GM12873 (cell line): ENCODE measurements at regions not wholly inside any gene's neighbourhood (a gene's known extent, or its start where the extent isn't known, plus 50 kb on each side); places are given as distances from the start of the nearest gene placed in this dataset.

Experiments used
- CTCF ChIP-seq: IDR thresholded peaks from 2 replicates; pipeline ENCODE4 v1.5.1; 2012; ENCODE audit warnings: low read depth, mild to moderate bottlenecking, moderate library complexity, low read length, control low read depth; ENCODE audit not compliant: insufficient read depth; ENCODE audit errors: missing control alignments

GRCh38 chr5:159586921-159587320 lies 256.6 kb upstream of the IL12B start:
- no peak for TF ChIP-seq CTCF

GRCh38 chr5:159588941-159589340 lies 258.7 kb upstream of the IL12B start:
- no peak for TF ChIP-seq CTCF

GRCh38 chr5:159593518-159594073 lies 263.3 kb upstream of the IL12B start:
- no peak for TF ChIP-seq CTCF

GRCh38 chr5:159601216-159601615 lies 270.9 kb upstream of the IL12B start:
- TF ChIP-seq CTCF: no peak

GRCh38 chr5:159602434-159602833 lies 272.1 kb upstream of the IL12B start:
- TF ChIP-seq CTCF: no peak

- TF ChIP-seq CTCF: no peak
Measured at GRCh38 chr5:159605585-159605984, 275.3 kb upstream of the IL12B start.

GRCh38 chr5:159609359-159609758 lies 279.1 kb upstream of the IL12B start:
- no peak for TF ChIP-seq CTCF
